Liver (tissue), 3 donors: ENCODE measurements at regions not wholly inside any gene's neighbourhood (a gene's known extent, or its start where the extent isn't known, plus 50 kb on each side); places are given as distances from the start of the nearest gene placed in this dataset.

ENCODE experiments used
- JUND ChIP-seq, 2 donors: IDR thresholded peaks; 2 replicates each; pipeline ENCODE4 v1.6.1; 2016; ENCODE audit warnings: antibody characterized with exemption in 2 of 2
- TAF1 ChIP-seq: conservative IDR thresholded peaks from 2 replicates; pipeline ENCODE4 v1.6.1; 2016; ENCODE audit warnings: antibody characterized with exemption, mild to moderate bottlenecking
- TF ChIP-seq, protein P1 (sequence below): fragments of 150-350 bp; IDR thresholded peaks from 2 replicates; pipeline ENCODE4 v1.5.1; 2017; ENCODE audit warnings: improper control_type of control experiment, low read depth, low read length; ENCODE audit not compliant: missing input control
- TF ChIP-seq, protein P2 (sequence below): IDR thresholded peaks from 2 replicates; pipeline ENCODE4 v1.6.1; 2016; ENCODE audit warnings: antibody characterized with exemption, mild to moderate bottlenecking
- donor health status: healthy.
- donor health status: healthy.

DNA sequence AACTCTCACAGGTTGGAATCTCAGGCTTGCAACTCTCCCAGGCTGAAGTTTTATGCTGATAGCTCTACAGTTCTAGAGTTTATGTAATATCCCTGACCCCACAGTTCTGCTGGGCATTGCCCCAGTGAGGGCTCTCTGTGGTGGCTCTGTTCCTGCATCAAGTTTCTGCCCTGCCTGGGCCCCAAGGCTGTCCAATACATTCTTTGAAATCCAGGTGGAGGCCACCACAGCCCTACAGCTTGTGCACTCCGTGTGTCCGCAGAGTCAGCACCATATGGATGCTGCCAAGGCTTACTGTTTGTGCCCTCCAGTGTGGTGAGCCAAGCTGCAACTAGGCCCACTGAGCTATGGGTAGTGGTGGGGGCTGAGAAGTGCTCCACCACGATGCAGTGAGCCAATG, 1141.2 kb upstream of the EPHA6 start:
- TF ChIP-seq, protein P1, sequence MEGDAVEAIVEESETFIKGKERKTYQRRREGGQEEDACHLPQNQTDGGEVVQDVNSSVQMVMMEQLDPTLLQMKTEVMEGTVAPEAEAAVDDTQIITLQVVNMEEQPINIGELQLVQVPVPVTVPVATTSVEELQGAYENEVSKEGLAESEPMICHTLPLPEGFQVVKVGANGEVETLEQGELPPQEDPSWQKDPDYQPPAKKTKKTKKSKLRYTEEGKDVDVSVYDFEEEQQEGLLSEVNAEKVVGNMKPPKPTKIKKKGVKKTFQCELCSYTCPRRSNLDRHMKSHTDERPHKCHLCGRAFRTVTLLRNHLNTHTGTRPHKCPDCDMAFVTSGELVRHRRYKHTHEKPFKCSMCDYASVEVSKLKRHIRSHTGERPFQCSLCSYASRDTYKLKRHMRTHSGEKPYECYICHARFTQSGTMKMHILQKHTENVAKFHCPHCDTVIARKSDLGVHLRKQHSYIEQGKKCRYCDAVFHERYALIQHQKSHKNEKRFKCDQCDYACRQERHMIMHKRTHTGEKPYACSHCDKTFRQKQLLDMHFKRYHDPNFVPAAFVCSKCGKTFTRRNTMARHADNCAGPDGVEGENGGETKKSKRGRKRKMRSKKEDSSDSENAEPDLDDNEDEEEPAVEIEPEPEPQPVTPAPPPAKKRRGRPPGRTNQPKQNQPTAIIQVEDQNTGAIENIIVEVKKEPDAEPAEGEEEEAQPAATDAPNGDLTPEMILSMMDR, result no peak
- TF ChIP-seq TAF1 (no peak), JUND (IDR thresholded peaks at IDR 0.05) (no peak)
- TF ChIP-seq, protein P2, sequence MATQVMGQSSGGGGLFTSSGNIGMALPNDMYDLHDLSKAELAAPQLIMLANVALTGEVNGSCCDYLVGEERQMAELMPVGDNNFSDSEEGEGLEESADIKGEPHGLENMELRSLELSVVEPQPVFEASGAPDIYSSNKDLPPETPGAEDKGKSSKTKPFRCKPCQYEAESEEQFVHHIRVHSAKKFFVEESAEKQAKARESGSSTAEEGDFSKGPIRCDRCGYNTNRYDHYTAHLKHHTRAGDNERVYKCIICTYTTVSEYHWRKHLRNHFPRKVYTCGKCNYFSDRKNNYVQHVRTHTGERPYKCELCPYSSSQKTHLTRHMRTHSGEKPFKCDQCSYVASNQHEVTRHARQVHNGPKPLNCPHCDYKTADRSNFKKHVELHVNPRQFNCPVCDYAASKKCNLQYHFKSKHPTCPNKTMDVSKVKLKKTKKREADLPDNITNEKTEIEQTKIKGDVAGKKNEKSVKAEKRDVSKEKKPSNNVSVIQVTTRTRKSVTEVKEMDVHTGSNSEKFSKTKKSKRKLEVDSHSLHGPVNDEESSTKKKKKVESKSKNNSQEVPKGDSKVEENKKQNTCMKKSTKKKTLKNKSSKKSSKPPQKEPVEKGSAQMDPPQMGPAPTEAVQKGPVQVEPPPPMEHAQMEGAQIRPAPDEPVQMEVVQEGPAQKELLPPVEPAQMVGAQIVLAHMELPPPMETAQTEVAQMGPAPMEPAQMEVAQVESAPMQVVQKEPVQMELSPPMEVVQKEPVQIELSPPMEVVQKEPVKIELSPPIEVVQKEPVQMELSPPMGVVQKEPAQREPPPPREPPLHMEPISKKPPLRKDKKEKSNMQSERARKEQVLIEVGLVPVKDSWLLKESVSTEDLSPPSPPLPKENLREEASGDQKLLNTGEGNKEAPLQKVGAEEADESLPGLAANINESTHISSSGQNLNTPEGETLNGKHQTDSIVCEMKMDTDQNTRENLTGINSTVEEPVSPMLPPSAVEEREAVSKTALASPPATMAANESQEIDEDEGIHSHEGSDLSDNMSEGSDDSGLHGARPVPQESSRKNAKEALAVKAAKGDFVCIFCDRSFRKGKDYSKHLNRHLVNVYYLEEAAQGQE, result no peak
